ENCODE measurements at regions not wholly inside any gene's neighbourhood (a gene's known extent, or its start where the extent isn't known, plus 50 kb on each side); places are given as distances from the start of the nearest gene placed in this dataset.

- Mint-ChIP-seq H3K4me1 (no peaks in the 10 kb centered on the region), H3K27me3 (ENCODE audit: low read depth) (no peaks in the 10 kb centered on the region), H3K4me3 (no peak overlapping the region), H3K36me3 (peaks cover 18% of the 10 kb centered on the region), H3K27ac (no peak overlapping the region), H3K9me3 (peaks cover 43% of the 10 kb centered on the region)
- TF ChIP-seq CTCF (IDR thresholded peaks at IDR 0.05; ENCODE audit: unreplicated experiment) = no peak
- DNase-seq (ENCODE audit: low spot score in 2 of 2, unreplicated experiment in 2 of 2) = no peak
Observed at GRCh38 chrX:63434665-63435064, 83.5 kb upstream of the SPIN4 start.

GRCh38 chrX:63434206-63434605 is 83.1 kb upstream of the SPIN4 start:
- H3K27ac Mint-ChIP-seq = no peak overlapping the region
- H3K27me3 Mint-ChIP-seq (ENCODE audit: low read depth) = no peaks in the 10 kb centered on the region
- H3K36me3 Mint-ChIP-seq = peaks cover 15% of the 10 kb centered on the region
- peaks cover 38% of the 10 kb centered on the region for H3K9me3 Mint-ChIP-seq
- TF ChIP-seq CTCF (IDR thresholded peaks at IDR 0.05; ENCODE audit: unreplicated experiment) = no peak
- DNase-seq (ENCODE audit: low spot score in 2 of 2, unreplicated experiment in 2 of 2) = no peak
- no peaks in the 10 kb centered on the region for H3K4me1 Mint-ChIP-seq
- no peak overlapping the region for H3K4me3 Mint-ChIP-seq

GRCh38 chrX:63430026-63430425 is 78.9 kb upstream of the SPIN4 start:
- Mint-ChIP-seq H3K27me3 (ENCODE audit: low read depth) (no peaks in the 10 kb centered on the region), H3K4me3 (no peak overlapping the region)

GRCh38 chrX:63428348-63428747 is 77.2 kb upstream of the SPIN4 start:
- DNase-seq (ENCODE audit: low spot score in 2 of 2, unreplicated experiment in 2 of 2) = no peak
- peaks cover 16% of the 10 kb centered on the region for H3K9me3 Mint-ChIP-seq

More at GRCh38 chrX:63430026-63430425, 78.9 kb upstream of the SPIN4 start:
- no peak for DNase-seq (ENCODE audit: low spot score in 2 of 2, unreplicated experiment in 2 of 2)
- peaks cover 24% of the 10 kb centered on the region for H3K9me3 Mint-ChIP-seq
- peaks cover 10% of the 10 kb centered on the region for H3K36me3 Mint-ChIP-seq
- no peak for TF ChIP-seq CTCF (IDR thresholded peaks at IDR 0.05; ENCODE audit: unreplicated experiment)
- peaks cover 2% of the 10 kb centered on the region for H3K4me1 Mint-ChIP-seq
- no peak overlapping the region for H3K27ac Mint-ChIP-seq

GRCh38 chrX:63426519-63426918 is 75.4 kb upstream of the SPIN4 start:
- H3K4me3 Mint-ChIP-seq = no peak overlapping the region

More at GRCh38 chrX:63428348-63428747, 77.2 kb upstream of the SPIN4 start:
- Mint-ChIP-seq H3K27me3 (ENCODE audit: low read depth) (no peaks in the 10 kb centered on the region), H3K36me3 (peaks cover 9% of the 10 kb centered on the region), H3K27ac (no peak overlapping the region), H3K4me1 (peaks cover 2% of the 10 kb centered on the region), H3K4me3 (no peak overlapping the region)
- no peak for TF ChIP-seq CTCF (IDR thresholded peaks at IDR 0.05; ENCODE audit: unreplicated experiment)

More at GRCh38 chrX:63426519-63426918, 75.4 kb upstream of the SPIN4 start:
- no peak for TF ChIP-seq CTCF (IDR thresholded peaks at IDR 0.05; ENCODE audit: unreplicated experiment)
- Mint-ChIP-seq H3K4me1 (peaks cover 2% of the 10 kb centered on the region), H3K27me3 (ENCODE audit: low read depth) (no peaks in the 10 kb centered on the region), H3K36me3 (peaks cover 4% of the 10 kb centered on the region), H3K27ac (no peak overlapping the region), H3K9me3 (peaks cover 18% of the 10 kb centered on the region)
- no peak for DNase-seq (ENCODE audit: low spot score in 2 of 2, unreplicated experiment in 2 of 2)

Data from mesothelial cell of epicardium (in vitro differentiated cells).